Liver (tissue), 8 donors: ENCODE measurements at regions not wholly inside any gene's neighbourhood (a gene's known extent, or its start where the extent isn't known, plus 50 kb on each side); places are given as distances from the start of the nearest gene placed in this dataset.

ENCODE experiments used
- DNase-seq: peaks from one replicate; pipeline ENCODE4 v3.0.0-alpha.2; 2017; ENCODE audit warnings: low spot score
- H3K27ac ChIP-seq, 2 donors: one replicate each; pipeline ENCODE4 v1.7.0; 2013; ENCODE audit warnings: inconsistent platforms in 2 of 2, low read length in 2 of 2, control low read depth in 1 of 2, low read depth in 1 of 2, mild to moderate bottlenecking in 1 of 2
- H3K27me3 ChIP-seq, 4 donors: one replicate each; pipeline versions ENCODE4 v1.6.1 to v1.7.0; 2013; ENCODE audit warnings: low read length in 3 of 4, inconsistent platforms in 1 of 4, mild to moderate bottlenecking in 1 of 4, moderate library complexity in 1 of 4; ENCODE audit not compliant: control insufficient read depth in 4 of 4, insufficient read depth in 4 of 4
- H3K36me3 ChIP-seq, 4 donors: one replicate each; pipeline versions ENCODE4 v1.6.1 to v1.7.0; 2013; ENCODE audit warnings: low read length in 3 of 4, mild to moderate bottlenecking in 3 of 4, low read depth in 1 of 4, moderate library complexity in 1 of 4; ENCODE audit not compliant: control insufficient read depth in 4 of 4, insufficient read depth in 3 of 4
- H3K4me1 ChIP-seq, 4 donors: one replicate each; pipeline versions ENCODE4 v1.6.1 to v1.7.0; 2013; ENCODE audit warnings: low read length in 3 of 4, mild to moderate bottlenecking in 3 of 4, moderate library complexity in 1 of 4; ENCODE audit not compliant: control insufficient read depth in 4 of 4, insufficient read depth in 4 of 4
- H3K4me3 ChIP-seq, 3 donors: one replicate each; pipeline versions ENCODE4 v1.6.1 to v1.7.0; 2013; ENCODE audit warnings: low read length in 3 of 3, control low read depth in 1 of 3, low read depth in 1 of 3, mild to moderate bottlenecking in 1 of 3
- H3K9ac ChIP-seq, 2 donors: one replicate each; pipeline ENCODE4 v1.7.0; 2013; ENCODE audit warnings: low read length in 2 of 2, mild to moderate bottlenecking in 2 of 2, moderate library complexity in 2 of 2, control low read depth in 1 of 2, low read depth in 1 of 2
- H3K9me3 ChIP-seq, 4 donors: one replicate each; pipeline versions ENCODE4 v1.6.1 to v1.7.0; 2013; ENCODE audit warnings: low read length in 3 of 4; ENCODE audit not compliant: control insufficient read depth in 4 of 4
- ATF3 ChIP-seq: IDR thresholded peaks from 2 replicates; pipeline ENCODE4 v1.6.1; 2016; ENCODE audit warnings: antibody characterized with exemption
- CTCF ChIP-seq: fragments of 150-350 bp; IDR thresholded peaks from 2 replicates; pipeline ENCODE4 v1.5.1; 2017; ENCODE audit warnings: improper control_type of control experiment, low read depth, low read length; ENCODE audit not compliant: missing input control
- EGR1 ChIP-seq, 2 donors: IDR thresholded peaks; 2 replicates each; pipeline ENCODE4 v1.6.1; 2016 to 2018; ENCODE audit warnings: antibody characterized with exemption in 2 of 2, low read depth in 2 of 2
- FOXA1 ChIP-seq: IDR thresholded peaks from 2 replicates; pipeline ENCODE4 v1.6.1; 2016; ENCODE audit warnings: antibody characterized with exemption
- FOXA2 ChIP-seq: IDR thresholded peaks from 2 replicates; pipeline ENCODE4 v1.6.1; 2016; ENCODE audit warnings: antibody characterized with exemption
- HNF4A ChIP-seq, 2 donors: conservative IDR thresholded peaks; 2 replicates each; pipeline ENCODE4 v1.6.1; 2016; ENCODE audit warnings: antibody characterized with exemption in 2 of 2, mild to moderate bottlenecking in 2 of 2
- HNF4G ChIP-seq: IDR thresholded peaks from 2 replicates; pipeline ENCODE4 v1.6.1; 2016; ENCODE audit warnings: antibody characterized with exemption
- JUND ChIP-seq, 2 donors: IDR thresholded peaks; 2 replicates each; pipeline ENCODE4 v1.6.1; 2016; ENCODE audit warnings: antibody characterized with exemption in 2 of 2
- MAX ChIP-seq: IDR thresholded peaks from 2 replicates; pipeline ENCODE4 v1.6.1; 2016; ENCODE audit warnings: antibody characterized with exemption
- NR2F2 ChIP-seq: IDR thresholded peaks from 2 replicates; pipeline ENCODE4 v1.6.1; 2016; ENCODE audit warnings: antibody characterized with exemption
- RAD21 ChIP-seq, 2 donors: IDR thresholded peaks; 2 replicates each; pipeline ENCODE4 v1.6.1; 2016; ENCODE audit warnings: antibody characterized with exemption in 2 of 2, mild to moderate bottlenecking in 2 of 2
- REST ChIP-seq: IDR thresholded peaks from 2 replicates; pipeline ENCODE4 v1.6.1; 2016; ENCODE audit warnings: antibody characterized with exemption, mild to moderate bottlenecking
- RXRA ChIP-seq, 2 donors: IDR thresholded peaks; 2 replicates each; pipeline ENCODE4 v1.6.1; 2017 to 2018; ENCODE audit warnings: antibody characterized with exemption in 2 of 2, mild to moderate bottlenecking in 1 of 2
- SP1 ChIP-seq: IDR thresholded peaks from 2 replicates; pipeline ENCODE4 v1.6.1; 2018; ENCODE audit warnings: antibody characterized with exemption, mild to moderate bottlenecking
- TAF1 ChIP-seq: conservative IDR thresholded peaks from 2 replicates; pipeline ENCODE4 v1.6.1; 2016; ENCODE audit warnings: antibody characterized with exemption, mild to moderate bottlenecking
- YY1 ChIP-seq: IDR thresholded peaks from 2 replicates; pipeline ENCODE4 v1.6.1; 2016; ENCODE audit warnings: antibody characterized with exemption, mild to moderate bottlenecking
- WGBS: extraction: QIAGEN DNeasy Blood & Tissue Kit; methylation state at CpG from one replicate; pipeline ENCODE4 v1.1.7; 2013; 5-methylcytosine and 5-hydroxymethylcytosine counted together
- donor health status: healthy.
- donor health status: healthy.
- donor health status: healthy.
- donor health status: healthy.
- donor health status: healthy.

GRCh38 chr3:24793896-24794295, 299.2 kb upstream of the THRB start:
- H3K27ac ChIP-seq: no peak overlapping the region
- WGBS: 61% methylated on average over 5 of the region's 5 CpGs
- DNase-seq: no peak
- TF ChIP-seq EGR1 (IDR thresholded peaks at IDR 0.05; ENCODE audit: low read depth in 2 of 2) (no peak), HNF4A (conservative IDR thresholded peaks at IDR 0.05) (no peak), NR2F2 (no peak), MAX (no peak), SP1 (no peak)
- H3K9ac ChIP-seq: no peak overlapping the region
- H3K27me3 ChIP-seq: no peaks in the 10 kb centered on the region
- H3K9me3 ChIP-seq: no peaks in the 10 kb centered on the region
- H3K4me1 ChIP-seq: no peaks in the 10 kb centered on the region
- H3K4me3 ChIP-seq: no peak overlapping the region
- H3K36me3 ChIP-seq: no peaks in the 10 kb centered on the region

- TF ChIP-seq RAD21 (IDR thresholded peaks at IDR 0.05) (no peak), RXRA (IDR thresholded peaks at IDR 0.05) (no peak), SP1 (no peak), YY1 (no peak), JUND (IDR thresholded peaks at IDR 0.05) (no peak), FOXA1 (no peak), MAX (no peak), NR2F2 (no peak), TAF1 (no peak), CTCF (no peak), HNF4A (conservative IDR thresholded peaks at IDR 0.05) (no peak), ATF3 (no peak), EGR1 (IDR thresholded peaks at IDR 0.05; ENCODE audit: low read depth in 2 of 2) (no peak), REST (no peak), FOXA2 (no peak), HNF4G (no peak)
- Histone ChIP-seq H3K9ac (no peak overlapping the region), H3K27ac (no peak overlapping the region), H3K4me1 (no peaks in the 10 kb centered on the region), H3K9me3 (no peaks in the 10 kb centered on the region), H3K27me3 (no peaks in the 10 kb centered on the region), H3K4me3 (no peak overlapping the region), H3K36me3 (no peaks in the 10 kb centered on the region)
- no peak for DNase-seq
- WGBS: 74% methylated on average over 2 of the region's 2 CpGs
Observed at GRCh38 chr3:24802614-24803013, 308.0 kb upstream of the THRB start.
